ENCODE measurements at regions not wholly inside any gene's neighbourhood (a gene's known extent, or its start where the extent isn't known, plus 50 kb on each side); places are given as distances from the start of the nearest gene placed in this dataset.

DNA sequence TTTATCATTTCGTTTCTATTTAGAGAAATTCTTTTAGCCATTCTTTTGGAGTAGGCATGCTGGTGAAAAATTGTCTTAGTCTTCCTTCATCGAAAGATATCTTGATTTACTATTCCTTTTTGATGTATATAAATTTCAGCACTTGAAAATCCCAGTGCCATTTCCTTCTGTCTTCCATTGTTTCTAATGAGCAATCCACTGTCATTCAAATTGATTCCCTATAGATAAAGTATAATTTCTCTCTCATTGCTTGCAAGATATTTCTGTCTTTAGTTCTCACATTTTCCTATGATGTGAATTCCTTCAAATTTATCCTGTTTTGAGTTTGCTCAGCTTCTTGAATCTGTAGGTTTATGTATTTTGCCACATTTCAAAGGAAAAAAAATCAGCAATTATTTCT lies 251.1 kb upstream of the CHD6 start:
- TF ChIP-seq POLR2A (IDR thresholded peaks at IDR 0.05; ENCODE audit: low read depth, low read length): no peak
- no peak for TF ChIP-seq POLR2AphosphoS5 (IDR thresholded peaks at IDR 0.05; ENCODE audit: low read depth, low read length)
